GM19455 (cell line): ENCODE measurements at regions not wholly inside any gene's neighbourhood (a gene's known extent, or its start where the extent isn't known, plus 50 kb on each side); places are given as distances from the start of the nearest gene placed in this dataset.
A peak's percentile ranks its signal among the peaks of the same experiment; 100 is the strongest.
"Not testable (repeated sequence)": the region's sequence is repeated elsewhere in the genome, so short reads cannot be mapped to it uniquely, and the experiment has no call there.

Experiments
- ATAC-seq: cut with Tn5 transposase; IDR thresholded peaks from one replicate; pipeline ENCODE4 v1.9.1; 2021; ENCODE audit not compliant: unreplicated experiment

GRCh38 chr7:142507066-142507465, 242.2 kb upstream of the PRSS1 start:
- not testable (repeated sequence) for ATAC-seq

- ATAC-seq: no peak
Observed at GRCh38 chr7:142506601-142507000, 242.7 kb upstream of the PRSS1 start.

GRCh38 chr7:142503949-142504348, 245.3 kb upstream of the PRSS1 start:
- ATAC-seq: not testable (repeated sequence)

- no peak for ATAC-seq
Observed at GRCh38 chr7:142503036-142503435, 245.2 kb upstream of the PRSS58 start.

GRCh38 chr7:142501434-142501833, 243.6 kb upstream of the PRSS58 start:
- no peak for ATAC-seq

- ATAC-seq: no peak
Observed at GRCh38 chr7:142500366-142500765, 242.5 kb upstream of the PRSS58 start.

GRCh38 chr7:142499635-142500034, 241.8 kb upstream of the PRSS58 start:
- no peak for ATAC-seq

GRCh38 chr7:142498364-142498763, 240.5 kb upstream of the PRSS58 start:
- ATAC-seq: no peak

- peak; percentile 69 for ATAC-seq
Observed at GRCh38 chr7:142496545-142496991, 238.7 kb upstream of the PRSS58 start.

GRCh38 chr7:142495879-142496278, 238.0 kb upstream of the PRSS58 start:
- ATAC-seq: not testable (repeated sequence)

GRCh38 chr7:142495301-142495700, 237.4 kb upstream of the PRSS58 start:
- ATAC-seq: not testable (repeated sequence)

GRCh38 chr7:142494021-142494420, 236.2 kb upstream of the PRSS58 start:
- ATAC-seq: no peak

GRCh38 chr7:142488842-142489241, 231.0 kb upstream of the PRSS58 start:
- ATAC-seq: no peak

- ATAC-seq: no peak
Observed at GRCh38 chr7:142488036-142488633, 230.3 kb upstream of the PRSS58 start.

- not testable (repeated sequence) for ATAC-seq
Observed at GRCh38 chr7:142487565-142487964, 229.7 kb upstream of the PRSS58 start.

- ATAC-seq: no peak
Observed at GRCh38 chr7:142487124-142487523, 229.3 kb upstream of the PRSS58 start.

GRCh38 chr7:142485617-142486226, 227.9 kb upstream of the PRSS58 start:
- ATAC-seq: no peak

- ATAC-seq: no peak
Observed at GRCh38 chr7:142483659-142484317, 225.9 kb upstream of the PRSS58 start.

GRCh38 chr7:142482891-142483658, 225.2 kb upstream of the PRSS58 start:
- peak; percentile 70 for ATAC-seq

GRCh38 chr7:142481548-142481947, 223.7 kb upstream of the PRSS58 start:
- no peak for ATAC-seq

GRCh38 chr7:142478479-142479220, 220.8 kb upstream of the PRSS58 start:
- ATAC-seq: peak; percentile 73
